Lung (tissue), 11 donors: ENCODE measurements at regions not wholly inside any gene's neighbourhood (a gene's known extent, or its start where the extent isn't known, plus 50 kb on each side); places are given as distances from the start of the nearest gene placed in this dataset.
"Not testable (repeated sequence)": the region's sequence is repeated elsewhere in the genome, so short reads cannot be mapped to it uniquely, and the experiment has no call there.

Experiments
- ATAC-seq: fragments of 200-7000 bp; cut with Tn5 transposase; one replicate; pipeline ENCODE4 v1.9.1; 2020; ENCODE audit warnings: moderate number of reproducible peaks; ENCODE audit not compliant: insufficient read depth, low FRiP score
- DNase-seq, 3 donors: peaks; one replicate each; pipeline ENCODE4 v3.0.0-alpha.2; 2013 to 2017
- H3K27ac ChIP-seq, 2 donors: one replicate each; pipeline ENCODE4 v1.5.1; 2013; ENCODE audit warnings: mild to moderate bottlenecking in 2 of 2, moderate library complexity in 2 of 2, control low read depth in 1 of 2, inconsistent platforms in 1 of 2, low read depth in 1 of 2, low read length in 1 of 2
- H3K27me3 ChIP-seq, 3 donors: one replicate each; pipeline ENCODE4 v1.5.1; 2013; ENCODE audit warnings: low read length in 2 of 3; ENCODE audit not compliant: control insufficient read depth in 3 of 3, insufficient read depth in 3 of 3
- H3K36me3 ChIP-seq, 4 donors: one replicate each; pipeline ENCODE4 v1.5.1; 2013; ENCODE audit warnings: low read length in 4 of 4, mild to moderate bottlenecking in 1 of 4, moderate library complexity in 1 of 4; ENCODE audit not compliant: control insufficient read depth in 4 of 4, insufficient read depth in 4 of 4
- H3K4me1 ChIP-seq, 5 donors: one replicate each; pipeline ENCODE4 v1.5.1; 2013; ENCODE audit warnings: low read length in 5 of 5, mild to moderate bottlenecking in 2 of 5, moderate library complexity in 1 of 5; ENCODE audit not compliant: control insufficient read depth in 5 of 5, insufficient read depth in 5 of 5
- H3K4me3 ChIP-seq: one replicate; pipeline ENCODE4 v1.5.1; 2013; ENCODE audit warnings: mild to moderate bottlenecking, control low read depth, moderate library complexity
- H3K9ac ChIP-seq, 2 donors: one replicate each; pipeline ENCODE4 v1.5.1; 2013; ENCODE audit warnings: low read length in 2 of 2, control low read depth in 1 of 2; ENCODE audit not compliant: insufficient read depth in 1 of 2
- H3K9me3 ChIP-seq, 4 donors: one replicate each; pipeline ENCODE4 v1.5.1; 2013; ENCODE audit warnings: low read length in 3 of 4, mild to moderate bottlenecking in 1 of 4, moderate library complexity in 1 of 4; ENCODE audit not compliant: control insufficient read depth in 4 of 4, insufficient read depth in 3 of 4
- WGBS, 2 donors: extraction: QIAGEN DNeasy Blood & Tissue Kit; methylation state at CpG; one replicate each; pipeline ENCODE4 v1.1.7; 2013; 5-methylcytosine and 5-hydroxymethylcytosine counted together
- TF ChIP-seq, protein P1 (sequence below): IDR thresholded peaks from 2 replicates; pipeline ENCODE4 v1.5.1; 2012; ENCODE audit warnings: mild to moderate bottlenecking; ENCODE audit errors: control extremely low read depth, extremely low read depth
- donor health status: control.
- donor health status: control.
- donor health status: Bipolar disorder and iron deficiency.
- donor health status: healthy.
- donor health status: DM: yes; HTN: yes; CAD: no.

DNA sequence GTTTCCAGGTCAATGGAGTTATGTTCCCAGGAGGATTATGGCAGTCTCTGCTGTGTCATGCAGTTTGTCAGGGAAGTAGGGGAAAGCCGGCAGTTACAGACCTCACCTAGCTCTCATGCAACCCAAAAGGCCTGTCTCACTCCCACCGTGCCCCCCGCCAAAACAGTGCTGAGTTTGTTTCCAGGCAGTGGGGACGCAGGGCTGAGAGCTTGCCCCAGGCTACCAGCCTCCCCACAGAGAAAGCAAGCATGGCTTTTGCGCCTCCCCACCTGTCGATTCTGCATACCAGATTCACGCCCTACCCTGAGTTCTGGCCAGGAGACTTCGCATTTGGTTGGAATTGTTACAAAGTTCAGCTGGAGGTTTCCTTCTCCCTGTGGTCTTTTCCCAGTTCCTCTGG is 383.9 kb downstream of the PCDH11X start:
- WGBS, 2 donors = 83 to 92% methylated on average over 4 to 7 of the region's 8 CpGs
- DNase-seq, H3K9me3 ChIP-seq, H3K9ac ChIP-seq, H3K4me3 ChIP-seq, H3K27me3 ChIP-seq, H3K36me3 ChIP-seq, H3K4me1 ChIP-seq, H3K27ac ChIP-seq, ATAC-seq: not testable (repeated sequence)

DNA sequence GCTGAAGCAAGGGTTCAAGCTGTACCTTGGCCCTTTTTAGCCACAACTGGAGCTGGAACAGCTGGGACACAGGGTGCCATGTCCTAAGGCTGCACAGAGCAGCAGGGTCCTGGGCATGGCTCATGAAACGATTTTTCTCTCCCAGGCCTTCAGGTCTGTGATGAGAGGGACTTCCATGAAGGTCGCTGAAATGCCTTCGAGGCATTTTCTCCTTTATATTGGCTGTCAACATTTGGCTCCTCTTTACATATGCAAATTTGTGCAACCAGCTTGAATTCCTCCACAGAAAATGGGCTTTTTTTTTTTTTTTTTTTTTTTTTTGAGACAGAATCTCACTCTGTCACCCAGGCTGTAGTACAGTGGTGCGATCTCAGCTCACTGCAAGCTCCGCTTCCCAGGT is 430.8 kb downstream of the PCDH11X start:
- no peaks in the 10 kb centered on the region for H3K4me1 ChIP-seq
- H3K36me3 ChIP-seq = no peaks in the 10 kb centered on the region
- WGBS, 2 donors = 83% methylated on average over 5 of the region's 5 CpGs
- H3K27ac ChIP-seq = no peak overlapping the region
- no peaks in the 10 kb centered on the region for H3K27me3 ChIP-seq
- H3K4me3 ChIP-seq = no peak overlapping the region
- ATAC-seq (no peak), DNase-seq (no peak)
- H3K9ac ChIP-seq = no peak overlapping the region
- no peaks in the 10 kb centered on the region for H3K9me3 ChIP-seq
- TF ChIP-seq, protein P1, sequence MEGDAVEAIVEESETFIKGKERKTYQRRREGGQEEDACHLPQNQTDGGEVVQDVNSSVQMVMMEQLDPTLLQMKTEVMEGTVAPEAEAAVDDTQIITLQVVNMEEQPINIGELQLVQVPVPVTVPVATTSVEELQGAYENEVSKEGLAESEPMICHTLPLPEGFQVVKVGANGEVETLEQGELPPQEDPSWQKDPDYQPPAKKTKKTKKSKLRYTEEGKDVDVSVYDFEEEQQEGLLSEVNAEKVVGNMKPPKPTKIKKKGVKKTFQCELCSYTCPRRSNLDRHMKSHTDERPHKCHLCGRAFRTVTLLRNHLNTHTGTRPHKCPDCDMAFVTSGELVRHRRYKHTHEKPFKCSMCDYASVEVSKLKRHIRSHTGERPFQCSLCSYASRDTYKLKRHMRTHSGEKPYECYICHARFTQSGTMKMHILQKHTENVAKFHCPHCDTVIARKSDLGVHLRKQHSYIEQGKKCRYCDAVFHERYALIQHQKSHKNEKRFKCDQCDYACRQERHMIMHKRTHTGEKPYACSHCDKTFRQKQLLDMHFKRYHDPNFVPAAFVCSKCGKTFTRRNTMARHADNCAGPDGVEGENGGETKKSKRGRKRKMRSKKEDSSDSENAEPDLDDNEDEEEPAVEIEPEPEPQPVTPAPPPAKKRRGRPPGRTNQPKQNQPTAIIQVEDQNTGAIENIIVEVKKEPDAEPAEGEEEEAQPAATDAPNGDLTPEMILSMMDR = no peak

DNA sequence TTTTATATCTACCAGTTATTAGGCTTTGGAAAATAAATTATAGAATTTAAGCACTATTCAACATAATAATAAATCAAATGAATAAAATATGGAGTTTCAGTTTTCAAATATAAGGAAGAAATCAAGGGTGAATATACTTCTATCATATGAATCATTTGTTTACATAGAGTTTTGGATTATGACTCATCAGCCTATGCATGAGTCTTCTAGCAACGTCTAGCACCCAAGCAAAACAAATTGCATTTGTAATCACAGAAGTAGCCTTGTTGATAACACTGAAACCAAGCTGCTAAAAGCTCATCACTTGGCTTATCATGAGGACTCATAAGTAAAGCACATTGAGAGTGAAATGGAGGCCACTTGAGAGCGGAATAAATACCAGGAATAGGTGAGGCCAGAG is 434.6 kb downstream of the PCDH11X start:
- H3K4me3 ChIP-seq = no peak overlapping the region
- WGBS, 2 donors = 57 to 79% methylated on average over 2 of the region's 2 CpGs
- TF ChIP-seq, protein P1 = no peak
- H3K4me1 ChIP-seq = no peaks in the 10 kb centered on the region
- H3K9me3 ChIP-seq = no peaks in the 10 kb centered on the region
- no peak for ATAC-seq
- no peak overlapping the region for H3K9ac ChIP-seq
- no peak for DNase-seq
- H3K36me3 ChIP-seq = no peaks in the 10 kb centered on the region
- H3K27me3 ChIP-seq = no peaks in the 10 kb centered on the region
- no peak overlapping the region for H3K27ac ChIP-seq

DNA sequence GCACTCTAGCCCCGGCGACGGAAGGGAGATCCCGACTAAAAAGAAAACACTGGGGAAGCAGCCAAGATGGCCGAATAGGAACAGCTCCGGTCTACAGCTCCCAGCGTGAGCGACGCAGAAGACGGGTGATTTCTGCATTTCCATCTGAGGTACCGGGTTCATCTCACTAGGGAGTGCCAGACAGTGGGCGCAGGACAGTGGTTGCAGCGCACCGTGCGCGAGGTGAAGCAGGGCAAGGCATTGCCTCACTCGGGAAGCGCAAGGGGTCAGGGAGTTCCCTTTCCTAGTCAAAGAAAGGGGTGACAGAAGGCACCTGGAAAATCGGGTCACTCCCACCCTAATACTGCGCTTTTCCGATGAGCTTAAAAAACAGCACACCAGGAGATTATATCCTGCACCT is 435.8 kb downstream of the PCDH11X start:
- ATAC-seq, H3K4me3 ChIP-seq, H3K9ac ChIP-seq, H3K4me1 ChIP-seq, H3K27ac ChIP-seq, H3K9me3 ChIP-seq, H3K36me3 ChIP-seq, H3K27me3 ChIP-seq, DNase-seq: not testable (repeated sequence)
- WGBS, 2 donors = 93 to 98% methylated on average over 15 to 21 of the region's 21 CpGs

DNA sequence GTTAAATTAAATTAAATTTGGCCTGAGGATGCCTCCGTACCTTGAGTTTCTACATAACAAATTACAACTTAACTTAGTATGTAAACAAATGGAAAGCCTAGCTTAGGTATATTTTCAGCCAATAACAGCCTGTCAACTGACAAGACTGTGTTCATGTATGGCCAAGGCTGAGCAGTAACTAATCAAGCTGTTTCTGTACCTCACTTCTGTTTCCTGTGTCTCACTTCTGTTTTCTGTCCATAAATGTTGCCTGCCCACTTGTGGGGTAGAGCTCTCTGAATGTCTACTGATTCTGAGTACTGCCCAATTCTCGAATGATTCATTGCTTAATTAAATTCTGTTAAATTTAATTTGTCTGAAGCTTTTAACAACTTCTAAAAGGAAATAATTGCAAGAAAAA is 445.2 kb downstream of the PCDH11X start:
- TF ChIP-seq, protein P1 = no peak
- Histone ChIP-seq H3K27me3 (peaks cover 0 to 10% (median 0%) of the 10 kb centered on the region in 3 donors), H3K27ac (no peak overlapping the region), H3K4me3 (no peak overlapping the region), H3K9me3 (no peaks in the 10 kb centered on the region), H3K4me1 (no peaks in the 10 kb centered on the region), H3K36me3 (no peaks in the 10 kb centered on the region), H3K9ac (no peak overlapping the region)
- ATAC-seq (no peak), DNase-seq (no peak)
- 76 to 78% methylated on average over 2 of the region's 2 CpGs for WGBS, 2 donors
